ENCODE measurements at regions not wholly inside any gene's neighbourhood (a gene's known extent, or its start where the extent isn't known, plus 50 kb on each side); places are given as distances from the start of the nearest gene placed in this dataset.

DNA sequence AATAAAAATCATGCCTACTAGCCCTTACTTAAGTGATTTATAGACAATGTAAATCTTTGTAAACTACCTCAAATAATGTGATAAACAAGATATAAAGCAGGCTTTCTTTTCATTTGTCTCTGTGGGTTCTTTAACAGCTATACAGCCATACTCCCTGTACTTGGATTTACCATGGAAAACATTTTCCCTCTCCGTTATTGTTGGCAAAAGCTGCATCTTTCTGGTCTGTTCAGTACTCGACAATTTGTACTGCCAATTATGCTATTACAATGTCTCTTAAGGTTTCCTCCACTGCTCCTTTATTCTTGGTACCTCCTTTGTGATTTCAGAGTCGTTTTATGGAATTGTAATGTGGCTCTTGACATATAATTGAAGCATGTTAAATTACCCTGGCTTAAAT is 426.3 kb upstream of the PKDCC start:
- no TSS peak for BruUV-seq (replicated peaks)
- POLR2A ChIA-PET: no interaction called here
- H3K4me1 Mint-ChIP-seq (ENCODE audit: low read depth, unreplicated experiment): no peaks in the 10 kb centered on the region
- no peak overlapping the region for H3K4me3 Mint-ChIP-seq (ENCODE audit: unreplicated experiment)
- no peaks in the 10 kb centered on the region for H3K9me3 Mint-ChIP-seq (ENCODE audit: unreplicated experiment)
- no peak for TF ChIP-seq CTCF (IDR thresholded peaks at IDR 0.05; ENCODE audit: insufficient read depth in 1 of 2, low read depth in 1 of 2, low read length in 1 of 2, severe bottlenecking in 1 of 2, unreplicated experiment in 1 of 2)
- DNase-seq: no peak
- H3K36me3 Mint-ChIP-seq (ENCODE audit: insufficient read depth, unreplicated experiment): no peaks in the 10 kb centered on the region
- peaks cover 15% of the 10 kb centered on the region for H3K27me3 Mint-ChIP-seq (ENCODE audit: insufficient read depth, unreplicated experiment)
- Histone ChIP-seq H3K4me3 (ENCODE audit: low read depth, low read length) (no peak overlapping the region), H3K27me3 (replicated peaks; ENCODE audit: control insufficient read depth, insufficient read depth, low read length) (no peaks in the 10 kb centered on the region), H3K4me1 (no peaks in the 10 kb centered on the region), H3K9me3 (no peaks in the 10 kb centered on the region), H3K36me3 (ENCODE audit: control insufficient read depth, insufficient read depth, low read length) (no peaks in the 10 kb centered on the region)
- H3K27ac Mint-ChIP-seq (ENCODE audit: unreplicated experiment): no peak overlapping the region
- CTCF ChIA-PET: no interaction called here
- intact Hi-C loops (cut with micrococcal nuclease; ENCODE audit: unreplicated experiment): no loop called here

- H3K4me1 ChIP-seq: no peaks in the 10 kb centered on the region
- no peaks in the 10 kb centered on the region for H3K27me3 ChIP-seq (replicated peaks; ENCODE audit: control insufficient read depth, insufficient read depth, low read length)
- H3K4me3 ChIP-seq (ENCODE audit: low read depth, low read length): no peak overlapping the region
- Mint-ChIP-seq H3K4me3 (ENCODE audit: unreplicated experiment) (no peak overlapping the region), H3K36me3 (ENCODE audit: insufficient read depth, unreplicated experiment) (no peaks in the 10 kb centered on the region), H3K9me3 (ENCODE audit: unreplicated experiment) (no peaks in the 10 kb centered on the region), H3K4me1 (ENCODE audit: low read depth, unreplicated experiment) (no peaks in the 10 kb centered on the region), H3K27ac (ENCODE audit: unreplicated experiment) (no peak overlapping the region), H3K27me3 (ENCODE audit: insufficient read depth, unreplicated experiment) (peaks cover 13% of the 10 kb centered on the region)
- ChIA-PET POLR2A (no interaction called here), CTCF (no interaction called here)
- H3K9me3 ChIP-seq: no peaks in the 10 kb centered on the region
- no peak for DNase-seq
- H3K36me3 ChIP-seq (ENCODE audit: control insufficient read depth, insufficient read depth, low read length): no peaks in the 10 kb centered on the region
- no TSS peak for BruUV-seq (replicated peaks)
- no peak for TF ChIP-seq CTCF (IDR thresholded peaks at IDR 0.05; ENCODE audit: insufficient read depth in 1 of 2, low read depth in 1 of 2, low read length in 1 of 2, severe bottlenecking in 1 of 2, unreplicated experiment in 1 of 2)
- intact Hi-C loops (cut with micrococcal nuclease; ENCODE audit: unreplicated experiment): no loop called here
Observed at GRCh38 chr2:41622301-41622700, 425.5 kb upstream of the PKDCC start.

GRCh38 chr2:41626936-41627335 is 420.9 kb upstream of the PKDCC start:
- DNase-seq: no peak
- POLR2A ChIA-PET: no interaction called here
- intact Hi-C loops (cut with micrococcal nuclease; ENCODE audit: unreplicated experiment): no loop called here
- Histone ChIP-seq H3K27me3 (replicated peaks; ENCODE audit: control insufficient read depth, insufficient read depth, low read length) (no peaks in the 10 kb centered on the region), H3K9me3 (no peaks in the 10 kb centered on the region), H3K36me3 (ENCODE audit: control insufficient read depth, insufficient read depth, low read length) (no peaks in the 10 kb centered on the region), H3K4me3 (ENCODE audit: low read depth, low read length) (no peak overlapping the region), H3K4me1 (no peaks in the 10 kb centered on the region)
- TF ChIP-seq CTCF (IDR thresholded peaks at IDR 0.05; ENCODE audit: insufficient read depth in 1 of 2, low read depth in 1 of 2, low read length in 1 of 2, severe bottlenecking in 1 of 2, unreplicated experiment in 1 of 2): no peak
- H3K4me1 Mint-ChIP-seq (ENCODE audit: low read depth, unreplicated experiment): no peaks in the 10 kb centered on the region
- H3K36me3 Mint-ChIP-seq (ENCODE audit: insufficient read depth, unreplicated experiment): no peaks in the 10 kb centered on the region
- no peaks in the 10 kb centered on the region for H3K9me3 Mint-ChIP-seq (ENCODE audit: unreplicated experiment)
- H3K27me3 Mint-ChIP-seq (ENCODE audit: insufficient read depth, unreplicated experiment): peaks cover 6% of the 10 kb centered on the region
- H3K4me3 Mint-ChIP-seq (ENCODE audit: unreplicated experiment): no peak overlapping the region
- BruUV-seq (replicated peaks): no TSS peak
- CTCF ChIA-PET: no interaction called here
- no peak overlapping the region for H3K27ac Mint-ChIP-seq (ENCODE audit: unreplicated experiment)
